Central memory CD8-positive, alpha-beta T cell (primary cell): ENCODE measurements at regions not wholly inside any gene's neighbourhood (a gene's known extent, or its start where the extent isn't known, plus 50 kb on each side); places are given as distances from the start of the nearest gene placed in this dataset.

Experiments
- ATAC-seq: fragments of 150-1000 bp; cut with Tn5 transposase; replicated peaks from 2 replicates; pipeline ENCODE4 v1.10.0; 2022; ENCODE audit warnings: mild to moderate bottlenecking, moderate FRiP score, moderate number of reproducible peaks; ENCODE audit not compliant: poor library complexity, severe bottlenecking; ENCODE audit errors: extremely low read depth
- DNase-seq, 2 donors: peaks; one replicate each; pipeline ENCODE4 v3.0.0; 2021; ENCODE audit warnings: low spot score in 2 of 2
- H3K27ac Mint-ChIP-seq: one replicate; pipeline ENCODE4 v1.8.0; 2022; ENCODE audit warnings: low read depth, mild to moderate bottlenecking, moderate library complexity, mixed read lengths
- H3K27me3 Mint-ChIP-seq: one replicate; pipeline ENCODE4 v1.8.0; 2022; ENCODE audit warnings: mixed read lengths
- H3K36me3 Mint-ChIP-seq: one replicate; pipeline ENCODE4 v1.8.0; 2022; ENCODE audit warnings: mild to moderate bottlenecking, moderate library complexity, mixed read lengths; ENCODE audit not compliant: insufficient read depth
- H3K4me1 Mint-ChIP-seq: one replicate; pipeline ENCODE4 v1.8.0; 2022; ENCODE audit warnings: mixed read lengths
- H3K4me3 Mint-ChIP-seq: one replicate; pipeline ENCODE4 v1.8.0; 2022; ENCODE audit warnings: mild to moderate bottlenecking, moderate library complexity, mixed read lengths
- H3K9me3 Mint-ChIP-seq: one replicate; pipeline ENCODE4 v1.8.0; 2022; ENCODE audit warnings: mixed read lengths

- Mint-ChIP-seq H3K4me1 (no peaks in the 10 kb centered on the region), H3K9me3 (peaks cover 19% of the 10 kb centered on the region), H3K36me3 (no peaks in the 10 kb centered on the region), H3K27ac (no peak overlapping the region), H3K4me3 (no peak overlapping the region), H3K27me3 (no peaks in the 10 kb centered on the region)
- DNase-seq (no peak), ATAC-seq (no peak)
These were observed 1551.3 kb downstream of the CDH8 start for GRCh38 chr16:60484901-60485300.

- ATAC-seq, result no peak
- no peaks in the 10 kb centered on the region for H3K27me3 Mint-ChIP-seq
- no peak overlapping the region for H3K4me3 Mint-ChIP-seq
- no peaks in the 10 kb centered on the region for H3K36me3 Mint-ChIP-seq
- DNase-seq, result no peak
- no peaks in the 10 kb centered on the region for H3K4me1 Mint-ChIP-seq
- peaks cover 15% of the 10 kb centered on the region for H3K9me3 Mint-ChIP-seq
- no peak overlapping the region for H3K27ac Mint-ChIP-seq
These were observed 1554.6 kb downstream of the CDH8 start for GRCh38 chr16:60481591-60481990.

GRCh38 chr16:60478810-60479209, 1557.4 kb downstream of the CDH8 start:
- Mint-ChIP-seq H3K27me3 (no peaks in the 10 kb centered on the region), H3K27ac (no peak overlapping the region), H3K9me3 (peaks cover 18% of the 10 kb centered on the region), H3K36me3 (no peaks in the 10 kb centered on the region), H3K4me3 (no peak overlapping the region), H3K4me1 (no peaks in the 10 kb centered on the region)
- ATAC-seq (no peak), DNase-seq (no peak)

- Mint-ChIP-seq H3K27me3 (no peaks in the 10 kb centered on the region), H3K27ac (no peak overlapping the region), H3K36me3 (no peaks in the 10 kb centered on the region), H3K4me1 (no peaks in the 10 kb centered on the region), H3K9me3 (peaks cover 37% of the 10 kb centered on the region), H3K4me3 (no peak overlapping the region)
- no peak for ATAC-seq
- no peak for DNase-seq
These were observed 1572.3 kb downstream of the CDH8 start for GRCh38 chr16:60463986-60464385.

- no peak overlapping the region for H3K4me3 Mint-ChIP-seq
- DNase-seq (no peak), ATAC-seq (no peak)
- no peaks in the 10 kb centered on the region for H3K4me1 Mint-ChIP-seq
- peaks cover 22% of the 10 kb centered on the region for H3K9me3 Mint-ChIP-seq
- no peaks in the 10 kb centered on the region for H3K27me3 Mint-ChIP-seq
- H3K36me3 Mint-ChIP-seq, result no peaks in the 10 kb centered on the region
- H3K27ac Mint-ChIP-seq, result no peak overlapping the region
These were observed 1576.8 kb downstream of the CDH8 start for GRCh38 chr16:60459463-60459862.

- no peak overlapping the region for H3K4me3 Mint-ChIP-seq
These were observed 1578.0 kb downstream of the CDH8 start for GRCh38 chr16:60458255-60458654.

GRCh38 chr16:60452646-60453045, 1583.6 kb downstream of the CDH8 start:
- H3K27me3 Mint-ChIP-seq, result no peaks in the 10 kb centered on the region
- no peak for DNase-seq
- no peak for ATAC-seq
- no peak overlapping the region for H3K4me3 Mint-ChIP-seq
- no peaks in the 10 kb centered on the region for H3K36me3 Mint-ChIP-seq
- peaks cover 17% of the 10 kb centered on the region for H3K9me3 Mint-ChIP-seq
- no peaks in the 10 kb centered on the region for H3K4me1 Mint-ChIP-seq
- H3K27ac Mint-ChIP-seq, result no peak overlapping the region

More at GRCh38 chr16:60458255-60458654, 1578.0 kb downstream of the CDH8 start:
- Mint-ChIP-seq H3K36me3 (no peaks in the 10 kb centered on the region), H3K9me3 (peaks cover 17% of the 10 kb centered on the region), H3K4me1 (no peaks in the 10 kb centered on the region), H3K27ac (no peak overlapping the region), H3K27me3 (no peaks in the 10 kb centered on the region)
- DNase-seq (no peak), ATAC-seq (no peak)

GRCh38 chr16:60438894-60439293, 1597.3 kb downstream of the CDH8 start:
- no peaks in the 10 kb centered on the region for H3K27me3 Mint-ChIP-seq
- H3K36me3 Mint-ChIP-seq, result peaks cover 2% of the 10 kb centered on the region
- DNase-seq (no peak), ATAC-seq (no peak)
- no peaks in the 10 kb centered on the region for H3K4me1 Mint-ChIP-seq
- H3K4me3 Mint-ChIP-seq, result no peak overlapping the region
- no peak overlapping the region for H3K27ac Mint-ChIP-seq
- H3K9me3 Mint-ChIP-seq, result peaks cover 6% of the 10 kb centered on the region

GRCh38 chr16:60432472-60432871, 1603.8 kb downstream of the CDH8 start:
- H3K9me3 Mint-ChIP-seq, result peaks cover 34% of the 10 kb centered on the region
- H3K27ac Mint-ChIP-seq, result no peak overlapping the region
- no peaks in the 10 kb centered on the region for H3K36me3 Mint-ChIP-seq
- no peak overlapping the region for H3K4me3 Mint-ChIP-seq
- no peaks in the 10 kb centered on the region for H3K27me3 Mint-ChIP-seq
- no peak for ATAC-seq
- H3K4me1 Mint-ChIP-seq, result no peaks in the 10 kb centered on the region
- DNase-seq, result no peak

- no peak overlapping the region for H3K4me3 Mint-ChIP-seq
- DNase-seq (no peak), ATAC-seq (no peak)
- no peaks in the 10 kb centered on the region for H3K27me3 Mint-ChIP-seq
- H3K36me3 Mint-ChIP-seq, result no peaks in the 10 kb centered on the region
- H3K4me1 Mint-ChIP-seq, result no peaks in the 10 kb centered on the region
- H3K27ac Mint-ChIP-seq, result no peak overlapping the region
- peaks cover 22% of the 10 kb centered on the region for H3K9me3 Mint-ChIP-seq
These were observed 1616.4 kb downstream of the CDH8 start for GRCh38 chr16:60419859-60420258.

GRCh38 chr16:60414613-60415012, 1621.6 kb downstream of the CDH8 start:
- Mint-ChIP-seq H3K36me3 (no peaks in the 10 kb centered on the region), H3K4me1 (no peaks in the 10 kb centered on the region), H3K27me3 (no peaks in the 10 kb centered on the region), H3K4me3 (no peak overlapping the region), H3K9me3 (peaks cover 24% of the 10 kb centered on the region), H3K27ac (no peak overlapping the region)
- no peak for DNase-seq
- ATAC-seq, result no peak

- Mint-ChIP-seq H3K27ac (no peak overlapping the region), H3K9me3 (peaks cover 30% of the 10 kb centered on the region), H3K4me1 (no peaks in the 10 kb centered on the region), H3K27me3 (no peaks in the 10 kb centered on the region), H3K4me3 (no peak overlapping the region), H3K36me3 (no peaks in the 10 kb centered on the region)
- DNase-seq (no peak), ATAC-seq (no peak)
These were observed 1622.3 kb downstream of the CDH8 start for GRCh38 chr16:60413969-60414368.

GRCh38 chr16:60407606-60408005, 1628.6 kb downstream of the CDH8 start:
- H3K27me3 Mint-ChIP-seq, result no peaks in the 10 kb centered on the region
- H3K9me3 Mint-ChIP-seq, result peaks cover 31% of the 10 kb centered on the region
- ATAC-seq (no peak), DNase-seq (no peak)
- H3K36me3 Mint-ChIP-seq, result no peaks in the 10 kb centered on the region
- no peak overlapping the region for H3K27ac Mint-ChIP-seq
- no peaks in the 10 kb centered on the region for H3K4me1 Mint-ChIP-seq
- no peak overlapping the region for H3K4me3 Mint-ChIP-seq

GRCh38 chr16:60407034-60407433, 1629.2 kb downstream of the CDH8 start:
- H3K27me3 Mint-ChIP-seq, result no peaks in the 10 kb centered on the region
- no peak for DNase-seq
- no peak for ATAC-seq
- no peak overlapping the region for H3K27ac Mint-ChIP-seq
- H3K36me3 Mint-ChIP-seq, result no peaks in the 10 kb centered on the region
- no peaks in the 10 kb centered on the region for H3K4me1 Mint-ChIP-seq
- H3K4me3 Mint-ChIP-seq, result no peak overlapping the region
- peaks cover 26% of the 10 kb centered on the region for H3K9me3 Mint-ChIP-seq
